ENCODE measurements at regions not wholly inside any gene's neighbourhood (a gene's known extent, or its start where the extent isn't known, plus 50 kb on each side); places are given as distances from the start of the nearest gene placed in this dataset.

DNA sequence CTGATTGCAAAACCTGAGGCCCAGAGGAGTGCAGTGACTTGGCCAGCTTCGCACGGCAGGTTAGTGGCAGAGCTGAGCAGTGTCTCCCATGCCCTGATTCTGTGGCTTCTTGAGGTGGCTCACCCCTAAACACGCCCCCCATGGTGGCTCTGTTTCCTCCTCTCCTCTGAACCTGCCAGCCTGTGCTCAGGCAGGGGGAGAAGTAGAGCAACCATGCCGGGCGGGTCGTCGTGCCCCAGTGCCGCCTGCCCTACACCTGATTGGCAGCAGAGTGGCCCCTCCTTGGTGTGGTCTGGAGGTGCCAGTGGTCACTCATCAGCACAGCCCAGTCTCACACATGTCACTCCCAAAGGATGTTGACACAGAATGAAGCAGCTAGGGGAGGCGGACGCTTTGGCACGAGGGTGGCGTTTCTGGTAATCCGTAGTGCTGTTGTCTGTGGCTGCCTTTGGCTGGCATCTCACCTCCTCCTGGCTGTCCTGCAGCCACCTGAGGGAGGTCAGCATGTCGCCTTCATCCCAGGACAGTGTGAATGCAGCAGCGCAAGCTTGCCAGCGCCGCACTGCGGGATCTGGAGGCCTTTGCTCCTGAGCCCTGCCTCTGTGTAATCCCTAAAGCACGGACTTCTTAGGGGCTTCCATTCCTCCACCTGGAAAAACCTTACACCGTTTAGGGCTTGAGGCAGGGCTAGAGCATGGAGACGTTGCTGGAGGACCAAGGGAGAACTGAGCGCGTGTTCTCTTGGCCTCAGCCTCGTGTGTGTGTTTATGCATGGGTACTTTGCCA lies 294.7 kb downstream of the SEC14L1 start:
- no peak for DNase-seq

- DNase-seq, result peak; percentile 80 to 93
Measured at GRCh38 chr17:77436058-77436442, 295.3 kb downstream of the SEC14L1 start.

GRCh38 chr17:77436481-77436880 lies 295.7 kb downstream of the SEC14L1 start:
- DNase-seq, result no peak

DNA sequence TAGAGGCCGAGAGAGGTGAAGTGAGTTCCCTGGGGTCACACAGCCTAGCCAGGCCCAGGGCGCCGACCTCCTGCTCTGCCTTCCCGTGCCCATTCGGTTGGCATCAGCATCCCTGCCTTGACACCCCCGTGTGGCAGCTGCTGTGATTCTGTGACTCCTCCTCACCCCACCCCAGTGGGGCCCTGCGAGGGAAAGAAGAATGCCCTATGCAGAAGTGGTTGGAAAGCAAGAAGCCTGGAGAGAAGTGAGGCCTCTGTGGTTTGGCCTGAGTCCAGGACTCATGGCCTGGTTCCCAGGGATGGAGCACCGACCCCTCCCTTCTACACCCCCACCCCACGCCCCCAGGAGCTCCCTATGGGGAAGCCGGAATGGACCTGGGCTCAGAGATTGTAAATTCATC lies 296.2 kb downstream of the SEC14L1 start:
- peak in 1 of 2 experiments; percentile 43 for DNase-seq

GRCh38 chr17:77437747-77438146 lies 297.0 kb downstream of the SEC14L1 start:
- DNase-seq, result peak in 1 of 2 experiments; percentile 45

- peak in 1 of 2 experiments; percentile 56 for DNase-seq
Measured at GRCh38 chr17:77438241-77439188, 297.7 kb downstream of the SEC14L1 start.

DNA sequence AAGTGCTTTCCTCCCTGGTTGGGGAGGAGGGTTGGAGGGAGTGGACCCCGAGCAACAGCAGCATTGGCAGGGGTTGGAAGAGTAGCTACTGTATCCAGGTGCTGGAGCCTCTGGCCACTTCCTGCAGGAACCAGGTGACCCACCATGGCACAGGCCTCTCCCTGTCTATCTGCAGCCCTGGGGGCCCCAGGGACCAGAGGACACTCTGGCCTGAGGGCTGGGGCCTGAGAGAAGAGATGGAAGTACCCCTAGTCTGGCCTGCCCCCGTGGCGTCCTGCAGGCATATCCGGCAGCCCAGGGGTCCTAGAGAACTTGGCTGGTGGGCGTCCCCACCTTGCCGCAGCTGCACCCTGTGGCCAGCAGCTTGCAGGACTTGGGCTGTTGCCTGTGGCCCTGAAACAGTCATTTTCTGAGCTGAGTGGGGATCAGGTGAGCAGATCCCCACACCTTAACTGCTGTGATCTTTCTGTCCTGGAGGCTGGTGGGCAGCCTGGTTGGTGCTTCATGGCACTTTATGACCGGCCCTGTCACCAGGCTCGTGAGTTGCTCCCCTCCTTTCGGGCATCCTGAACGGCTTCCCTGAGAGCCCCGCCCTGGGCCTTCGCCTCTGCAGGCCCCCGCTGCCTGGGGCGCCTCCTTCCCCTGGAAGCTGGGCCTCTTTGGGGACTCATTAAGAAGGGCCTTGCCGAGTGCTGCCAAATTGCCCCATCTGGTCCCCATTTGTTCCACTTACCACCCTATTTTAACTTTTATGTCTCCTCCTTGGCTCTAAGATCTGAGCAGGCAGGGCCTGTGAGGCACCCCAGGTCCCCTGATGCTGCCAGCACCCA lies 298.6 kb downstream of the SEC14L1 start:
- DNase-seq, result peak; percentile 52 to 78

DNA sequence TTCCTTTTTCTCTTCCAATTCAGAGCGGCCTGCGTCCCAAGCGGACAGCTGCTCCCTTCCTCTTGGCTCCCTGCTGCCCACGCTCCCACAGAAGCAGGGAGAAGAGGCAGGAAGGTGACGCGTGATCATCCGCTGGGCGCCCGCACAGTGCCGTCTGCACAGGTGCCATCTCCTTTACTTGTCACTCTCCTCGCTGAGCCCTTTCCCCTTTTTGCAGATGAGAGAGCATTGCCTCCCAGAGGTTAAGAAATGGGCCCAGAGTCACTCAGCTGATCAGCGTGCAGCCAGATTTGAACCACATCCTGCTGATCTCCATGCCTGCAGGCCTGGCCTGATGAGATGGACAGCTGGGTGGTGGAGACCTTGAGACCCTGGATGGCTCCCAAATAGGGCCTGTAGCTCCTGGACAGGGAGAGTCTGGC lies 299.8 kb downstream of the SEC14L1 start:
- peak; percentile 79 to 86 for DNase-seq

DNA sequence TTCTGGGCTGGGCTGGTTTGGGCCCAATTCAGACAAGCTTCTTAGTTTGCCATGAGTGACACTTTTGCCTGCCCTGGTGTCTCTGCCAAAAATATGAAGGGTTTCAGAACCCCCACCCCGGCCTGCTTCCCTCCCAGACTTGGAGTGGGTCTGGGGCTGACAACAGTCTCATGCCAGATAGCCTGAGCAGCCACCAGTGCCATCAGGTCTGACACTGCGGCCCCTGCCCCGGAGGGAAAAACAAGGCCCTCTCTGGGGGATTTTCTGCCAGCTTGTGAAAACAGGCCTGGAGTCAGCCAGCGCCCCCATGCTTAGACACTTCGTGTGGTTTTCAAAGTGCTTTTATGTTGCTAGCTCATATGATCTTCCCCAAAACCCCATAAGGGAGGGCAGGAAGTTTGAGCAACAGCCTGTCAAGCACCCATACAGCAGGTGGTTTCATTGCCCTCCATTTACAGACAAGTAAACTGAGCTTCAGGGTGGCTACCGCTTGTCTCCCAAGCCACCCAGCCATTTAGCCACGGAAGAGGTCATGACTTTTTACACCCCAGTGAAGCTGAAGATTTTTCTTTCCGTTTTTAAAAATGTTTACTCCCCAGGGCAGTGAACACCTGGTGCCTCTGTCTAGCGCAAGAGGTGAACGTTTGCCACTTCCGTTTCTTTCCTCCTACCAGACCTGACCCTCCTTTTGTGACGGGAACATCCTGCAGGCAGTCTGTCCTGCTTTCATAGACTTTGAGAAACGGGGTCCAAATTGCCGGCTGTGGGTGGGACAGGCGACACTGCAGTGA lies 300.6 kb downstream of the SEC14L1 start:
- peak in 1 of 2 experiments; percentile 78 for DNase-seq

DNA sequence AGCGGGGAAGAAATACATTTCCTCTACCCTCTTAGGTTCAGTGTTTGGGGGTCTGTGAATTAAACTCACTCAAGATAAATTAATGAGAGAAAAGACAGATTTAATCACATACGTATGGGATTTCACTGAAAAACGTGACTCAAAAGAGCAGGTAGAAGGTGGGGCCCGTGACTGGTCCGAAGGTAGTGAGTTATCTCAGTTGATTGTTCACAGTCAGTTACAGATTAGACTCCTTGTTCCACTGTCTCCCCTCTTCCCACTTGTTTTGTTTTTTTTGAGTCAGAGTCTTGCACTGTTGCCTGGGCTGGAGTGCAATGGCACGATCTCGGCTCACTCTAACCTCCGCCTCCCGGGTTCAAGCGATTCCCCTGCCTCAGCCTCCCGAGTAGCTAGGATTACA lies 301.2 kb downstream of the SEC14L1 start:
- DNase-seq, result no peak

DNA sequence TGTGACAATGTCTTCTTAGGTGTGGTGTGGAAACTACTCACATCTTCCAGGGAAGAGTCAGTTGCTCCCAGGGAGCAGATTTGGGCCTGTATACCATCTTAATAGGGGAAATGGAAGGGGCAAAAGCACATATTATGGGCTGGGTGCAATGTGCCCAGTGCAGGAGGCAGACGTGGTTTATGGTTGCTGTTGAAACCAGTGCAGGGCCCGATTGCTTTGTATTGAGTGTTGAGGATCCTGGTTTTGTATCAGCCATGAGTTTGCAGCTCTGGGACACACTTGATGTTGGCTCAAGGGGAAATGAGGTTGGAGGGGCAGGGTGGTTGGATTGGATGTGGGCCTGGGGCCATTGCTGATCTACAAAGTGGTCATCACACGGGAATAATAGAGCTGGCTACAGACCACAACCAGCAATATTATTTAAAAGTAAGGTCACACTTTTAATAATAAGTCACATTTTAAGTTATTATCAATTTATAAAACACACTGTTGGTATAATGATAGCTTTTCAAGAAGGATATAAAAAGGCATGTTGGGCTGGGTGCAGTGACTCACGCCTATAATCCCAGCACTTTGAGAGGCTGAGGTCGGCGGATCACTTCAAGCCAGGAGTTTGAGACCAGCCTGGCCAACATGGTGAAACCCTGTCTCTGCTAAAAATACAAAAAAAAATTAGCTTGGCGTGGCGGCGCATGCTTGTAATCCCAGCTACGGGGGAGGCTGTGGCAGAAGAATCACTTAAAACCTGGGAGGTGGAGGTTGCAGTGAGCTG lies 302.4 kb downstream of the SEC14L1 start:
- DNase-seq, result no peak

GRCh38 chr17:77443748-77444260 lies 303.0 kb downstream of the SEC14L1 start:
- DNase-seq, result no peak

DNA sequence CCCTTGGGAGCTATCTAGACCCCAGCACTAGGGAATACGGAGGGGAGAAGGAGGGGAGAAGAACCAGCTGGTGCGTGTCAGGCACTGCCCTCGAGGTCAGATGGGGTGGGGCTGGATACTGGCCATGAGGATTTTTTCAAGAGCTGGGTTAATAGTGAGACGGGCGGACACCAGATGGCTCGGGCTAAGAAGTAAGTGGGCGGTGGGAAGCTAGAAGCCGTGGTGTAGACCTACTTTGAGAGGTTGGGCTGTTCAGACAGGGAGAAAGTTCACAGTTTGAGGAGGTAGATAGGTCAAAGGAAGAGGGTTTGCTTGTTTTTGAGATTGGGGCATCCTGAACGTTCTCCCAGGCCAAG lies 303.8 kb downstream of the SEC14L1 start:
- DNase-seq, result peak; percentile 83 to 90

DNA sequence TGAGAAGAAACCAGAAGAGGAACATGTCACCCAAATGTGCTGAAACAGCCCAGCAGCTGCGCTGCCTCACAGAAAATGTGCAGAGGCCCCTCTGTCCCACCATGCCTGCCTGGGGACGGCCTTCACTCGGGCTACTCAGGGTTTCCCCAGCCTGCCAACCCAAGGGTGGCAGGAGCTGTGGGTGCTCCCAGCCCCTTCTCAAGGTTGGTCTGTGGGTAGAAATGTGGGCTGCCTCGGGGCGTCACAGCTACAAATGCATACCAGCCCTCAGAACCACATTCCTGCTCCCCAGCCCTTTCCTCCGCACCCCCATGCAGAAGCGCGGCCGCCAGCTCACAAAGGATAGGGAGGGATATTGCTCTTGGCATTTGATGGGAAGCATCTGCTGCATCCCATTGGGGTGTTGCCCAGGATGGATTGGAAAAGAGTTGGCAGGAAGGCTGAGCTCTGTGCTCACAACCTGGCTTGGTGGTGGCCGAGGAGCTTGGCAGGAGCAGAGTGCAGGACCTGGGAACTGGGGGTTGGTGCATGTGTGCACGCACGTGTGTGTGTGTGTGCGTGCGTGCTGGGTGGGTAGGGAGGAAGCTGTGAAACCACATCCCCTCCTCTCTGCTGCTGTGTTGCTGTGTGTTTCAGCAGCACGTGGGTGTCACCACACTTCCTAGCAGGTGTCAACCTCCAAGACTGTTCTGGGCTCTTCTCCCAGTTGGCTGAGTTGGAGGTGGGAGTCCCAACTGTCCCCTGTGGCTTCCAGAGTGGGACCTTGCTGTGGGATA lies 304.4 kb downstream of the SEC14L1 start:
- no peak for DNase-seq

DNA sequence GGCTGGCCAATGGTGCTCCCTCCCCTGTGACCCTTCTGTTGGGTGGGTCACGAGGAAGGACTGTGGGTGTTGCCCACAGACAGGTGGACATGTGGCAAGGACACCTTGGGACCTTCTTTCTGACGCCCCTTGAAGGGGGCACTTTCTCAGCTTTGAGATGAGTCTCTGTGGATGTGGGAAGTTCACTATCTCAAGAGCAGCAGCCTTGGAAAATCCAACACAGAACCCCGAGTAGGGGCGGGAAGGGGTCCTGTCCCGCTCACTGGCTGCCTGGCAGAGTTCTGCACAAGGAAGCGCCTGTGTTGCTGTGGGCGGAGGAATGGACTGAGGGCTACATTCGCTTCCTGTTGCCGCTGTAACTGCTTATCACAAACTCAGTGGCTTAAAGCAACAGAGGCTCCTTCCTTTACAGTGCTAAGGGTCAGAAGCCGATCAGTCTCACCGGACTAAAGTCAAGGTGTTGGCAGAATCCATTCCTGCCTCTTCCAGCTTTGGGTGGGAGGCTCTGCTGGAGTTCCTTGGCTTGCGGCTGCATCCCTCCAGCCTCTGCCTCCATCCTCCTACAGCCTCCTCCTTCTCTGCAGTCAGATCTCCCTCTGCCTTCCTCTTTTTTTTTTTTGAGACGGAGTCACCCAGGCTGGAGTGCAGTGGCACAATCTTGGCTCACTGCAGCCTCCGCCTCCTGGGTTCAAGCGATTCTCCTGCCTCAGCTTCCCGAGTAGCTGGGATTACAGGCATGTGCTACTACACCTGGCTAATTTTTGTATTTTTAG lies 305.2 kb downstream of the SEC14L1 start:
- DNase-seq, result no peak

- no peak for DNase-seq
Measured at GRCh38 chr17:77446940-77447634, 306.3 kb downstream of the SEC14L1 start.

DNA sequence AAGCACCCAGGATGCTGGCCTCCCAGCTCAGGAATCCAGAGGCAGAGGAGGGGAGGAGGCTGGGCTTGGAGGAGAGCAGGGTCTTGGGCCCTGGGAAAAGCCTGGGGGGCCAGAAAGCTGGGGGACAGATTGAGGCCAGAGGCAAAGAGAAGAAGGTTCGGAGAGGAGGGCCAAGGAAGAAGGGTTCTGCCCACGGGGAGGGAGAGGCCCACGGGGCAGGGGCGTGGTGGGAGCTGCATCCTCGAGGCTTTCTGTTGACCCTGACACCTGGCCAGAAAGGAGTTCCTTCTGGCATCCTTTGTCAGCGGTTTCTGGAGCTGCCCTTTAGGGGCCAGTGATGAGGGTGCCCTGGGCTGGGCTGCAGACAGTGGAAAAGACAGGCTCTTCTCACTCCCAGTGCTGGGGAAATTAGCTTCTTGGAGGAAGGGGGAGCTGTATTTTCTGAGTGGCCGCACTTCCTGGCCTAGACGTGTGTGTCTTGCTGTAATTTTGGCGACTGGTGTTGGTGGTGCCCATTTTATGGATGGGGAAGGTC lies 308.7 kb downstream of the SEC14L1 start:
- DNase-seq, result no peak

All from NCI-H524 (cell line).